Endothelial cell of umbilical vein (primary cell): ENCODE measurements at regions not wholly inside any gene's neighbourhood (a gene's known extent, or its start where the extent isn't known, plus 50 kb on each side); places are given as distances from the start of the nearest gene placed in this dataset.

Experiments
- BruUV-seq: library from RNA; stranded (reverse); fragments of 400-500 nt; replicated peaks from 2 replicates; lab custom pipeline; 2021; lab: Mats Ljungman, UMichigan
- CTCF ChIA-PET: fragments of 300-600, 350-600 bp; sonication (Branson Sonifier 250); formaldehyde crosslinking; loops from one replicate; lab custom pipeline; 2021; ENCODE audit warnings: antibody characterized with exemption, inconsistent platforms; lab: Charles Lee
- POLR2A ChIA-PET: fragments of 300-600, 350-600 bp; sonication (Branson Sonifier 250); formaldehyde crosslinking; loops from one replicate; lab custom pipeline; 2021; ENCODE audit warnings: antibody characterized with exemption, inconsistent platforms; lab: Charles Lee
- DNase-seq: peaks from one replicate; pipeline ENCODE4 v3.0.0-alpha.2; 2011; ENCODE audit warnings: low read depth, low spot score
- FAIRE-seq: peaks from 2 replicates; lab custom pipeline; 2011; peaks lifted over from hg19 to GRCh38; lab: Jason Lieb, UNC
- H2AFZ ChIP-seq: 2 replicates; pipeline ENCODE4 v1.6.0; 2012; ENCODE audit warnings: low read depth, low read length, control low read depth, inconsistent platforms
- H3K27ac ChIP-seq: 2 replicates; pipeline ENCODE4 v1.5.1; 2011; ENCODE audit warnings: low read depth, mild to moderate bottlenecking, control low read depth, low read length, moderate library complexity; ENCODE audit not compliant: insufficient read depth
- H3K27me3 ChIP-seq, 2 experiments: 2 replicates each; pipeline versions ENCODE4 v1.6.0 to v1.6.1; 2011; ENCODE audit warnings: low read length in 2 of 2, mixed read lengths in 1 of 2; ENCODE audit not compliant: control insufficient read depth in 2 of 2, insufficient read depth in 2 of 2
- H3K36me3 ChIP-seq, 2 experiments: 2 replicates in 1 of 2; 3 replicates in 1 of 2; pipeline ENCODE4 v1.5.1; 2011; ENCODE audit warnings: low read length in 2 of 2, mild to moderate bottlenecking in 1 of 2, moderate library complexity in 1 of 2; ENCODE audit not compliant: control insufficient read depth in 2 of 2, insufficient read depth in 2 of 2; ENCODE audit errors: extremely low read depth in 1 of 2
- H3K4me1 ChIP-seq: 3 replicates; pipeline ENCODE4 v1.5.1; 2011; ENCODE audit warnings: mild to moderate bottlenecking, low read length; ENCODE audit not compliant: control insufficient read depth, insufficient read depth; ENCODE audit errors: extremely low read depth
- H3K4me2 ChIP-seq: 2 replicates; pipeline ENCODE4 v1.6.1; 2011; ENCODE audit warnings: low read length, control low read depth, mixed read lengths; ENCODE audit not compliant: insufficient read depth
- H3K4me3 ChIP-seq, 3 experiments: fragments of 200-600 bp in 1 of 3; sonication (generic), shearing (Covaris generic) in 1 of 3; replicated peaks in 1 of 3; 2 replicates each; pipeline ENCODE4 v1.5.1; 2011 to 2016; ENCODE audit warnings: control low read depth in 3 of 3, low read length in 3 of 3, mild to moderate bottlenecking in 2 of 3, inconsistent platforms in 1 of 3, low read depth in 1 of 3, moderate library complexity in 1 of 3; ENCODE audit not compliant: insufficient read depth in 1 of 3
- H3K79me2 ChIP-seq: 2 replicates; pipeline ENCODE4 v1.6.0; 2012; ENCODE audit warnings: low read length, inconsistent platforms; ENCODE audit not compliant: control insufficient read depth, insufficient read depth
- H3K9ac ChIP-seq: replicated peaks from 2 replicates; pipeline ENCODE3; 2011; ENCODE audit warnings: low read length, control low read depth; ENCODE audit not compliant: insufficient read depth; ENCODE audit errors: extremely low read depth
- H3K9me1 ChIP-seq: replicated peaks from 3 replicates; pipeline ENCODE4 v1.6.0; 2011; ENCODE audit warnings: mild to moderate bottlenecking, low read length; ENCODE audit not compliant: control insufficient read depth, insufficient read depth; ENCODE audit errors: extremely low read depth
- H3K9me3 ChIP-seq: replicated peaks from 2 replicates; pipeline ENCODE4 v1.5.1; 2012; ENCODE audit warnings: low read length, inconsistent platforms; ENCODE audit not compliant: control insufficient read depth, insufficient read depth
- H4K20me1 ChIP-seq: replicated peaks from 2 replicates; pipeline ENCODE3; 2011; ENCODE audit warnings: mild to moderate bottlenecking, low read length; ENCODE audit not compliant: control insufficient read depth, insufficient read depth; ENCODE audit errors: extremely low read depth
- CTCF ChIP-seq, 2 donors: IDR thresholded peaks; 1 replicate in 1 of 2; 2 replicates in 1 of 2; pipeline ENCODE4 v1.5.1; 2011; ENCODE audit warnings: low read length in 2 of 2, mild to moderate bottlenecking in 2 of 2, moderate library complexity in 2 of 2, control low read depth in 1 of 2, inconsistent platforms in 1 of 2, low read depth in 1 of 2; ENCODE audit not compliant: insufficient read depth in 1 of 2; ENCODE audit errors: extremely low read depth in 1 of 2
- EZH2 ChIP-seq: IDR thresholded peaks from 2 replicates; pipeline ENCODE4 v1.6.1; 2012; ENCODE audit warnings: borderline replicate concordance, low read depth, mild to moderate bottlenecking, moderate library complexity, low read length, inconsistent platforms; ENCODE audit not compliant: severe bottlenecking
- FOS ChIP-seq: IDR thresholded peaks from 2 replicates; pipeline ENCODE4 v1.6.1; 2011; ENCODE audit warnings: mild to moderate bottlenecking, low read length, moderate library complexity, borderline replicate concordance; ENCODE audit not compliant: insufficient read depth
- GATA2 ChIP-seq: IDR thresholded peaks from 2 replicates; pipeline ENCODE4 v1.7.0; 2011; ENCODE audit warnings: low read depth, mild to moderate bottlenecking, moderate library complexity, mixed read lengths, low read length; ENCODE audit not compliant: insufficient read length, insufficient read depth
- JUN ChIP-seq: IDR thresholded peaks from 2 replicates; pipeline ENCODE4 v1.6.1; 2011; ENCODE audit warnings: borderline replicate concordance, low read depth; ENCODE audit not compliant: insufficient read length, insufficient read depth
- MAX ChIP-seq: IDR thresholded peaks from 2 replicates; pipeline ENCODE4 v1.6.1; 2011; ENCODE audit not compliant: insufficient read depth, insufficient read length
- MYC ChIP-seq: IDR thresholded peaks from one replicate; pipeline ENCODE4 v1.6.1; 2011; ENCODE audit warnings: mild to moderate bottlenecking, low read depth, low read length
- POLR2A ChIP-seq: IDR thresholded peaks from 2 replicates; pipeline ENCODE4 v1.6.1; 2012; ENCODE audit warnings: low read depth, mild to moderate bottlenecking, control low read depth, low read length
- POLR2AphosphoS5 ChIP-seq: IDR thresholded peaks from 2 replicates; pipeline ENCODE4 v1.6.1; 2012; ENCODE audit warnings: low read depth, mild to moderate bottlenecking, control low read depth, low read length, moderate library complexity; ENCODE audit not compliant: insufficient read depth
- dilution Hi-C: fragments of 300-500 bp; cut with MboI; formaldehyde crosslinking; loops from one replicate; pipeline ENCODE4 v1.15.0; 2019; ENCODE audit warnings: low sequenced_read_pairs; ENCODE audit not compliant: extremely low pct_ligation_motif_present
- intact Hi-C: fragments of 100-400 bp; cut with micrococcal nuclease; formaldehyde crosslinking; loops from one replicate; pipeline ENCODE4 v1.10.0; 2022

- Histone ChIP-seq H3K36me3 (no peaks in the 10 kb centered on the region), H3K4me3 (no peak overlapping the region), H4K20me1 (no peaks in the 10 kb centered on the region), H3K9me3 (no peaks in the 10 kb centered on the region), H3K79me2 (no peaks in the 10 kb centered on the region), H3K27me3 (no peaks in the 10 kb centered on the region), H2AFZ (no peak overlapping the region), H3K9me1 (no peaks in the 10 kb centered on the region), H3K4me1 (peaks cover 4% of the 10 kb centered on the region), H3K9ac (no peak overlapping the region), H3K27ac (no peak overlapping the region), H3K4me2 (no peak overlapping the region)
- ChIA-PET CTCF (no interaction called here), POLR2A (no interaction called here)
- no peak for FAIRE-seq
- TF ChIP-seq FOS: no peak
- no peak for TF ChIP-seq JUN
- TF ChIP-seq POLR2A: no peak
- TF ChIP-seq MYC: no peak
- no peak for TF ChIP-seq CTCF (IDR thresholded peaks at IDR 0.05; ENCODE audit: extremely low read depth in 1 of 2, insufficient read depth in 1 of 2, low read depth in 1 of 2, low read length in 2 of 2)
- no peak for TF ChIP-seq MAX
- TF ChIP-seq EZH2: no peak
- TF ChIP-seq POLR2AphosphoS5: no peak
- no peak for TF ChIP-seq GATA2
- intact Hi-C loops (no loop called here), dilution Hi-C loops (no loop called here)
- no peak for DNase-seq
- BruUV-seq: no TSS peak
Measured at GRCh38 chr15:47477341-47477740, 240.0 kb upstream of the SEMA6D start.
